Ascending aorta (tissue), 2 donors: ENCODE measurements at regions not wholly inside any gene's neighbourhood (a gene's known extent, or its start where the extent isn't known, plus 50 kb on each side); places are given as distances from the start of the nearest gene placed in this dataset.

ENCODE experiments used
- DNase-seq, 2 donors: peaks; one replicate each; pipeline ENCODE4 v3.0.0-alpha.2; 2019; ENCODE audit warnings: low spot score in 2 of 2
- H3K27ac ChIP-seq, 2 donors: fragments of 200-600 bp; sonication (generic); one replicate each; pipeline ENCODE4 v1.5.1; 2016 to 2017; ENCODE audit warnings: mild to moderate bottlenecking in 1 of 2
- H3K27me3 ChIP-seq: fragments of 200-600 bp; sonication (generic); one replicate; pipeline ENCODE4 v1.5.1; 2017
- H3K36me3 ChIP-seq, 2 donors: fragments of 200-600 bp; sonication (generic); one replicate each; pipeline ENCODE4 v1.5.1; 2016
- H3K4me1 ChIP-seq, 2 donors: fragments of 200-600 bp; sonication (generic); one replicate each; pipeline ENCODE4 v1.5.1; 2016 to 2017; ENCODE audit warnings: mild to moderate bottlenecking in 1 of 2
- H3K4me3 ChIP-seq, 2 donors: fragments of 200-600 bp; sonication (generic); one replicate each; pipeline ENCODE4 v1.5.1; 2016 to 2017; ENCODE audit warnings: mild to moderate bottlenecking in 1 of 2
- H3K9me3 ChIP-seq, 2 donors: fragments of 200-600 bp; sonication (generic); one replicate each; pipeline ENCODE4 v1.5.1; 2016
- CTCF ChIP-seq, 3 experiments: fragments of 200-600 bp in 2 of 3; fragments of 450-650 bp in 1 of 3; sonication (generic) in 2 of 3; IDR thresholded peaks; one replicate each; pipeline ENCODE4 v1.5.1; 2016 to 2019; ENCODE audit warnings: antibody characterized with exemption in 3 of 3, mild to moderate bottlenecking in 1 of 3, moderate library complexity in 1 of 3
- intact Hi-C: fragments of 100-400 bp; cut with DNase I; formaldehyde crosslinking; loops from one replicate; pipeline ENCODE4 v1.15.1; 2023

- Histone ChIP-seq H3K36me3 (no peaks in the 10 kb centered on the region), H3K4me1 (no peaks in the 10 kb centered on the region), H3K9me3 (no peaks in the 10 kb centered on the region), H3K27ac (no peak overlapping the region), H3K4me3 (no peak overlapping the region), H3K27me3 (no peaks in the 10 kb centered on the region)
- DNase-seq = peak in 1 of 2 donors; percentile 46
- intact Hi-C loops = no loop called here
- no peak for TF ChIP-seq CTCF (IDR thresholded peaks at IDR 0.05)
Observed at GRCh38 chr14:101112351-101113107, 209.0 kb upstream of the RTL1 start.

DNA sequence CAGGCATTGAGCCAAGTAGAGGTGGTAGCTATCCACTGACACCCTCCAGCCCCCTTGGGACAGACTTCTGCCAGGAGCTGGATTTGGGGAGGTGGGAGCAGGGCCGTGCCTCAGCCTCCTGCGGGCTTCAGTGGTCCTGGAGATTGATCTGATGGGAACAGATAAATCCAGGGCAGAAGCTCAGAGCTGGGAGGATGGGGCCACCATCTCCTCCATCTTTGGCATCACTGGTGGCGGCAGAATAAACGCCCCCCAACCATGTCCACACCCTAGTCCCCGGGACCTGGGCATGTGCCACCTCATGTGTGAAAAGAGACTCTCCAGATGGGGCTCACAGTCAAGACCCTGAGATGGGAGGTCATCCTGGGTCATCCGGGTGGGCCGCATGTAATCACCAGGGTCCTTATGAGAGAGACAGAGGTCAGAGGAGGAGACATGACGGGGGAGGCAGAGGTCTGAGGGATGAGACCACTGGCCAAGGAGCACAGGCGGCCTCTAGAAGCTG is 209.6 kb upstream of the RTL1 start:
- DNase-seq = peak in 1 of 2 donors; percentile 58
- Histone ChIP-seq H3K4me3 (no peak overlapping the region), H3K27me3 (no peaks in the 10 kb centered on the region), H3K4me1 (no peaks in the 10 kb centered on the region), H3K27ac (no peak overlapping the region), H3K9me3 (no peaks in the 10 kb centered on the region), H3K36me3 (no peaks in the 10 kb centered on the region)
- TF ChIP-seq CTCF (IDR thresholded peaks at IDR 0.05) = no peak
- intact Hi-C loops = no loop called here

DNA sequence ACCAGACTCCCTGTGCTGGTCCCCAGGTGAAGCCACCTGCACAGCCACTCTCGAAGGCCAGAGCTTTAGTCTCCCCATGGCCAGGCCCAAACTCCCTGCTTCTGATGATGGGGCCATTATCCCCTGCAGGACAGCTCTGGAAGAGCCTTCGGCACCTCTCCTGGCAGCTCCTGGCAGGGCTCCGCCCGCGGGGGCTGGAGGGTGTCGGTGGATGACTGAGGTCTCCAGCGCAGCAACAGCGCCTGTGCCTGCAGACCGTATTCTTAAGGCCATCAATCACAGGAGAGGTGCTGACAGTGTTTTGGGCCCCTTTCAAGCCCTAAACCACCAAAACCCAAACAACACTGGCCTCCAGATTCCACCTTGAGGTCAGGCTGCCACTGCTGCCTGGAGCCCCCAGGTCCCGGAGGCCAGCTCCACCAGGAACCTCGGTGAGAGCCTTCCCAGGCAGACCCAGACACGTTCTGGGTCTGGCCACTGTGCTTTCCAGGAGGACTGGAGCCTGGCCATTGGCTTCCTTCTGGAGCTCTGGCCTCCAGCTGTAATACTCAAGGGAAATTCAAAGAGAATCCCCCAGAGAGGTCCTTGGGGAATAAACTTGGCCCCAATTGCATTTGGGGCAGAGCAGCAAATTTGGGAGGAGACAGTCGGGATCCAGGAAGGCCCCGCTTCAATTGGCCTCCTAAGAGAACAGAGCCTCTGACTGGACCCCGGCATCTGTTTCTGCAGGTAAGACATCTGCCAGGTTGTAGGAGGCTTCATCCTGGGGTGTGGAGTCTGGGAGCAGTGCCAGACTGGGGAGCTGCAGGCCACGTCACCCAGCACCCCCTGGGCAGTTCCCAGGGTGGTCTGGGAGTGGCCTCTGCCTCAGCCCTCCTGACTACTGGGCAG is 210.6 kb upstream of the RTL1 start:
- intact Hi-C loops = no loop called here
- TF ChIP-seq CTCF (IDR thresholded peaks at IDR 0.05) = no peak
- H3K4me1 ChIP-seq = no peaks in the 10 kb centered on the region
- no peaks in the 10 kb centered on the region for H3K36me3 ChIP-seq
- DNase-seq = peak in 1 of 2 donors; percentile 38
- H3K27ac ChIP-seq = no peak overlapping the region
- H3K9me3 ChIP-seq = no peaks in the 10 kb centered on the region
- H3K4me3 ChIP-seq = no peak overlapping the region
- no peaks in the 10 kb centered on the region for H3K27me3 ChIP-seq

GRCh38 chr14:101114726-101115515 is 211.4 kb upstream of the RTL1 start:
- no peaks in the 10 kb centered on the region for H3K9me3 ChIP-seq
- H3K36me3 ChIP-seq = no peaks in the 10 kb centered on the region
- H3K4me3 ChIP-seq = no peak overlapping the region
- no peak for TF ChIP-seq CTCF (IDR thresholded peaks at IDR 0.05)
- intact Hi-C loops = no loop called here
- DNase-seq = peak in 1 of 2 donors; percentile 47
- H3K27ac ChIP-seq = no peak overlapping the region
- no peaks in the 10 kb centered on the region for H3K4me1 ChIP-seq
- no peaks in the 10 kb centered on the region for H3K27me3 ChIP-seq

- no peak overlapping the region for H3K27ac ChIP-seq
- intact Hi-C loops = no loop called here
- TF ChIP-seq CTCF (IDR thresholded peaks at IDR 0.05) = no peak
- H3K9me3 ChIP-seq = no peaks in the 10 kb centered on the region
- DNase-seq = peak in 1 of 2 donors; percentile 8
- no peaks in the 10 kb centered on the region for H3K27me3 ChIP-seq
- H3K4me1 ChIP-seq = no peaks in the 10 kb centered on the region
- H3K36me3 ChIP-seq = no peaks in the 10 kb centered on the region
- H3K4me3 ChIP-seq = no peak overlapping the region
Observed at GRCh38 chr14:101115652-101116051, 212.1 kb upstream of the RTL1 start.
